IMR-90 (cell line): ENCODE measurements at regions not wholly inside any gene's neighbourhood (a gene's known extent, or its start where the extent isn't known, plus 50 kb on each side); places are given as distances from the start of the nearest gene placed in this dataset.
A peak's percentile ranks its signal among the peaks of the same experiment; 100 is the strongest.

Experiments used
- ATAC-seq: fragments of 200-7000 bp; cut with Tn5 transposase; 2 replicates; pipeline ENCODE4 v1.9.1; 2020; ENCODE audit warnings: low read depth, mild to moderate bottlenecking, moderate library complexity
- BruUV-seq: library from RNA; stranded (reverse); fragments of 400-500 nt; replicated peaks from 2 replicates; lab custom pipeline; 2021; lab: Mats Ljungman, UMichigan
- CTCF ChIA-PET: fragments of 300-600 bp; formaldehyde crosslinking; extraction: SDS; loops from one replicate; lab custom pipeline; 2021; ENCODE audit warnings: antibody characterized with exemption; lab: Yijun Ruan, JAX
- POLR2A ChIA-PET: fragments of 300-600 bp; sonication (Branson Sonifier 250); formaldehyde crosslinking; loops from one replicate; lab custom pipeline; 2022; ENCODE audit warnings: antibody characterized with exemption; ENCODE audit not compliant: unreplicated experiment; lab: Charles Lee
- DNase-seq: peaks from one replicate; pipeline ENCODE4 v3.0.0; 2013
- H2AFZ ChIP-seq: replicated peaks from 2 replicates; pipeline ENCODE3; 2013; ENCODE audit warnings: low read length, mild to moderate bottlenecking; ENCODE audit not compliant: poor library complexity
- H2AK5ac ChIP-seq: 2 replicates; pipeline ENCODE4 v1.6.1; 2013; ENCODE audit warnings: low read depth, low read length, inconsistent platforms
- H2AK9ac ChIP-seq: replicated peaks from 2 replicates; pipeline ENCODE3; 2013; ENCODE audit warnings: mild to moderate bottlenecking, low read depth, low read length, moderate library complexity; ENCODE audit not compliant: poor library complexity
- H2BK120ac ChIP-seq: 2 replicates; pipeline ENCODE4 v1.6.1; 2013; ENCODE audit warnings: low read depth, low read length, inconsistent platforms
- H2BK15ac ChIP-seq: 3 replicates; pipeline ENCODE4 v1.6.1; 2013; ENCODE audit warnings: low read depth, low read length, inconsistent platforms
- H2BK20ac ChIP-seq: 2 replicates; pipeline ENCODE4 v1.6.1; 2013; ENCODE audit warnings: low read depth, mild to moderate bottlenecking, inconsistent platforms, low read length, moderate library complexity
- H2BK5ac ChIP-seq: 2 replicates; pipeline ENCODE4 v1.6.1; 2013; ENCODE audit warnings: mild to moderate bottlenecking, low read depth, low read length, inconsistent platforms; ENCODE audit not compliant: poor library complexity, severe bottlenecking
- H3K14ac ChIP-seq: replicated peaks from 2 replicates; pipeline ENCODE4 v1.6.1; 2013; ENCODE audit warnings: low read depth, low read length, inconsistent platforms
- H3K18ac ChIP-seq: 2 replicates; pipeline ENCODE4 v1.6.1; 2013; ENCODE audit warnings: low read depth, low read length, control low read depth
- H3K23ac ChIP-seq: 2 replicates; pipeline ENCODE4 v1.6.1; 2013; ENCODE audit warnings: low read depth, low read length, inconsistent platforms
- H3K27ac ChIP-seq: 2 replicates; pipeline ENCODE4 v1.5.1; 2013; ENCODE audit warnings: mild to moderate bottlenecking, control low read depth, low read length; ENCODE audit not compliant: insufficient read depth
- H3K27me3 ChIP-seq: 2 replicates; pipeline ENCODE4 v1.6.1; 2013; ENCODE audit warnings: low read length; ENCODE audit not compliant: control insufficient read depth, insufficient read depth
- H3K36me3 ChIP-seq: 2 replicates; pipeline ENCODE4 v1.6.1; 2013; ENCODE audit warnings: low read length, mixed read lengths; ENCODE audit not compliant: control insufficient read depth, insufficient read depth
- H3K4ac ChIP-seq: 2 replicates; pipeline ENCODE4 v1.6.1; 2013; ENCODE audit warnings: low read depth, low read length, inconsistent platforms
- H3K4me1 ChIP-seq: 2 replicates; pipeline ENCODE4 v1.6.1; 2013; ENCODE audit warnings: low read length, mixed read lengths; ENCODE audit not compliant: control insufficient read depth, insufficient read depth
- H3K4me2 ChIP-seq: 2 replicates; pipeline ENCODE4 v1.6.1; 2013; ENCODE audit warnings: low read depth, mild to moderate bottlenecking, control low read depth, low read length, moderate library complexity
- H3K4me3 ChIP-seq: 2 replicates; pipeline ENCODE4 v1.5.1; 2013; ENCODE audit warnings: low read depth, mild to moderate bottlenecking, control low read depth, low read length, moderate library complexity; ENCODE audit not compliant: insufficient read depth
- H3K56ac ChIP-seq: 2 replicates; pipeline ENCODE4 v1.6.1; 2013; ENCODE audit warnings: low read length, inconsistent platforms; ENCODE audit not compliant: insufficient read depth; ENCODE audit errors: extremely low read depth
- H3K79me1 ChIP-seq, 2 experiments: 2 replicates each; pipeline ENCODE4 v1.6.1; 2013; ENCODE audit warnings: low read length in 2 of 2, inconsistent platforms in 1 of 2, low read depth in 1 of 2
- H3K9ac ChIP-seq: 2 replicates; pipeline ENCODE4 v1.6.1; 2013; ENCODE audit warnings: low read depth, low read length, control low read depth
- H3K9me1 ChIP-seq: 2 replicates; pipeline ENCODE4 v1.6.1; 2013; ENCODE audit warnings: low read length, inconsistent platforms; ENCODE audit not compliant: insufficient read depth
- H3K9me3 ChIP-seq: 2 replicates; pipeline ENCODE4 v1.6.1; 2013; ENCODE audit warnings: low read length; ENCODE audit not compliant: control insufficient read depth, insufficient read depth
- H4K20me1 ChIP-seq: 2 replicates; pipeline ENCODE4 v1.6.1; 2013; ENCODE audit warnings: low read length, inconsistent platforms; ENCODE audit not compliant: insufficient read depth
- H4K5ac ChIP-seq: 2 replicates; pipeline ENCODE4 v1.6.1; 2013; ENCODE audit warnings: mild to moderate bottlenecking, low read depth, low read length, control low read depth
- H4K8ac ChIP-seq, 2 experiments: 2 replicates each; pipeline ENCODE4 v1.6.1; 2013; ENCODE audit warnings: low read depth in 2 of 2, low read length in 2 of 2, control low read depth in 1 of 2, inconsistent platforms in 1 of 2
- H4K91ac ChIP-seq: 2 replicates; pipeline ENCODE4 v1.6.1; 2013; ENCODE audit warnings: low read depth, low read length, inconsistent platforms; ENCODE audit not compliant: insufficient read depth
- BHLHE40 ChIP-seq: fragments of 150-350 bp; IDR thresholded peaks from 2 replicates; pipeline ENCODE4 v1.6.1; 2016; ENCODE audit warnings: mild to moderate bottlenecking, low read depth, low read length
- CEBPB ChIP-seq: IDR thresholded peaks from 2 replicates; pipeline ENCODE4 v1.6.1; 2012; ENCODE audit warnings: low read depth, low read length, improper control_type of control experiment
- CHD1 ChIP-seq: IDR thresholded peaks from 2 replicates; pipeline ENCODE4 v1.6.1; 2012; ENCODE audit warnings: low read depth, low read length, improper control_type of control experiment
- ELK1 ChIP-seq: fragments of 150-350 bp; IDR thresholded peaks from 2 replicates; pipeline ENCODE4 v1.6.1; 2016; ENCODE audit warnings: low read depth, mild to moderate bottlenecking, low read length, moderate library complexity, borderline replicate concordance
- FOS ChIP-seq: fragments of 150-350 bp; IDR thresholded peaks from 2 replicates; pipeline ENCODE4 v1.6.1; 2016; ENCODE audit warnings: low read depth, low read length
- MAFK ChIP-seq: IDR thresholded peaks from 2 replicates; pipeline ENCODE4 v1.6.1; 2012; ENCODE audit warnings: low read depth, low read length, improper control_type of control experiment
- MAZ ChIP-seq: IDR thresholded peaks from 2 replicates; pipeline ENCODE4 v1.6.1; 2012; ENCODE audit warnings: low read depth, mild to moderate bottlenecking, low read length, improper control_type of control experiment, moderate library complexity, borderline replicate concordance
- MXI1 ChIP-seq: IDR thresholded peaks from 2 replicates; pipeline ENCODE4 v1.6.1; 2012; ENCODE audit warnings: low read depth, mild to moderate bottlenecking, low read length, moderate library complexity, borderline replicate concordance
- NFE2L2 ChIP-seq: fragments of 150-350 bp; IDR thresholded peaks from 2 replicates; pipeline ENCODE4 v1.6.1; 2016; ENCODE audit warnings: low read depth, mild to moderate bottlenecking, low read length
- POLR2A ChIP-seq: IDR thresholded peaks from 2 replicates; pipeline ENCODE4 v1.6.1; 2012; ENCODE audit warnings: mild to moderate bottlenecking, low read depth, low read length
- RAD21 ChIP-seq: IDR thresholded peaks from 2 replicates; pipeline ENCODE4 v1.6.1; 2012; ENCODE audit warnings: low read length, improper control_type of control experiment
- RCOR1 ChIP-seq: IDR thresholded peaks from 2 replicates; pipeline ENCODE4 v1.6.1; 2012; ENCODE audit warnings: mild to moderate bottlenecking, low read length, improper control_type of control experiment; ENCODE audit not compliant: insufficient replicate concordance
- RFX5 ChIP-seq: IDR thresholded peaks from 2 replicates; pipeline ENCODE4 v1.8.0; 2012; ENCODE audit warnings: low read depth, mild to moderate bottlenecking, low read length, moderate library complexity
- SMC3 ChIP-seq: fragments of 150-350 bp; IDR thresholded peaks from 2 replicates; pipeline ENCODE4 v1.6.1; 2016; ENCODE audit warnings: low read depth, mild to moderate bottlenecking, antibody characterized with exemption, low read length, moderate library complexity
- WGBS, 2 experiments: methylation state at CpG; one replicate each; pipeline versions ENCODE4 v1.1.5 to v1.1.7; 2013; ENCODE audit warnings: missing lambda C conversion rate in 2 of 2; ENCODE audit not compliant: insufficient read length in 1 of 2; ENCODE audit errors: extremely low coverage in 2 of 2; 5-methylcytosine and 5-hydroxymethylcytosine counted together
- dilution Hi-C: fragments of 300-500 bp; cut with HindIII; formaldehyde crosslinking; loops from one replicate; pipeline ENCODE4 v1.14.3; 2018; ENCODE audit warnings: low sequenced_read_pairs; ENCODE audit not compliant: unreplicated experiment
- in situ Hi-C: fragments of 300-500 bp; cut with MboI; formaldehyde crosslinking; loops from 3 replicates; pipeline ENCODE4 v1.14.3; 2019; ENCODE audit warnings: low sequenced_read_pairs, inconsistent platforms, mixed read lengths
- intact Hi-C: fragments of 100-400 bp; cut with micrococcal nuclease; formaldehyde crosslinking; loops from 2 replicates; pipeline ENCODE4 v1.10.0; 2022
- TF ChIP-seq, protein P1 (sequence below): fragments of 150-350 bp; IDR thresholded peaks from 2 replicates; pipeline ENCODE4 v1.6.1; 2017; ENCODE audit warnings: mild to moderate bottlenecking, antibody characterized with exemption, low read length, low read depth
- TF ChIP-seq, protein P2 (sequence below): conservative IDR thresholded peaks from 2 replicates; pipeline ENCODE4 v1.5.1; 2012; ENCODE audit warnings: mild to moderate bottlenecking, low read depth, low read length, improper control_type of control experiment

GRCh38 chr4:57378766-57379165, 268.6 kb upstream of the IGFBP7 start:
- no peaks in the 10 kb centered on the region for H3K4me1 ChIP-seq
- no peak overlapping the region for H4K5ac ChIP-seq
- H2AFZ ChIP-seq, result no peak overlapping the region
- H3K14ac ChIP-seq, result no peak overlapping the region
- ChIA-PET CTCF (no interaction called here), POLR2A (no interaction called here)
- no peak overlapping the region for H3K4ac ChIP-seq
- no peak overlapping the region for H2BK15ac ChIP-seq
- H3K9me1 ChIP-seq, result no peaks in the 10 kb centered on the region
- H3K79me1 ChIP-seq, result no peaks in the 10 kb centered on the region
- dilution Hi-C loops (no loop called here), intact Hi-C loops (no loop called here), in situ Hi-C loops (no loop called here)
- BruUV-seq, result no TSS peak
- peak; percentile 2 for DNase-seq
- H2AK5ac ChIP-seq, result no peak overlapping the region
- TF ChIP-seq CEBPB, result no peak
- no peak for TF ChIP-seq RCOR1
- TF ChIP-seq ELK1, result no peak
- no peak for TF ChIP-seq MXI1
- TF ChIP-seq MAZ, result no peak
- TF ChIP-seq POLR2A, result no peak
- no peak for TF ChIP-seq BHLHE40
- no peak for TF ChIP-seq FOS
- no peak for TF ChIP-seq NFE2L2
- TF ChIP-seq SMC3, result no peak
- TF ChIP-seq, protein P1, sequence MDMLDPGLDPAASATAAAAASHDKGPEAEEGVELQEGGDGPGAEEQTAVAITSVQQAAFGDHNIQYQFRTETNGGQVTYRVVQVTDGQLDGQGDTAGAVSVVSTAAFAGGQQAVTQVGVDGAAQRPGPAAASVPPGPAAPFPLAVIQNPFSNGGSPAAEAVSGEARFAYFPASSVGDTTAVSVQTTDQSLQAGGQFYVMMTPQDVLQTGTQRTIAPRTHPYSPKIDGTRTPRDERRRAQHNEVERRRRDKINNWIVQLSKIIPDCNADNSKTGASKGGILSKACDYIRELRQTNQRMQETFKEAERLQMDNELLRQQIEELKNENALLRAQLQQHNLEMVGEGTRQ, result no peak
- no peak for TF ChIP-seq RAD21
- TF ChIP-seq, protein P2, sequence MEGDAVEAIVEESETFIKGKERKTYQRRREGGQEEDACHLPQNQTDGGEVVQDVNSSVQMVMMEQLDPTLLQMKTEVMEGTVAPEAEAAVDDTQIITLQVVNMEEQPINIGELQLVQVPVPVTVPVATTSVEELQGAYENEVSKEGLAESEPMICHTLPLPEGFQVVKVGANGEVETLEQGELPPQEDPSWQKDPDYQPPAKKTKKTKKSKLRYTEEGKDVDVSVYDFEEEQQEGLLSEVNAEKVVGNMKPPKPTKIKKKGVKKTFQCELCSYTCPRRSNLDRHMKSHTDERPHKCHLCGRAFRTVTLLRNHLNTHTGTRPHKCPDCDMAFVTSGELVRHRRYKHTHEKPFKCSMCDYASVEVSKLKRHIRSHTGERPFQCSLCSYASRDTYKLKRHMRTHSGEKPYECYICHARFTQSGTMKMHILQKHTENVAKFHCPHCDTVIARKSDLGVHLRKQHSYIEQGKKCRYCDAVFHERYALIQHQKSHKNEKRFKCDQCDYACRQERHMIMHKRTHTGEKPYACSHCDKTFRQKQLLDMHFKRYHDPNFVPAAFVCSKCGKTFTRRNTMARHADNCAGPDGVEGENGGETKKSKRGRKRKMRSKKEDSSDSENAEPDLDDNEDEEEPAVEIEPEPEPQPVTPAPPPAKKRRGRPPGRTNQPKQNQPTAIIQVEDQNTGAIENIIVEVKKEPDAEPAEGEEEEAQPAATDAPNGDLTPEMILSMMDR, result no peak
- no peak for TF ChIP-seq MAFK
- no peak for TF ChIP-seq CHD1
- no peak for TF ChIP-seq RFX5
- no peaks in the 10 kb centered on the region for H4K20me1 ChIP-seq
- no peak overlapping the region for H3K23ac ChIP-seq
- H2BK120ac ChIP-seq, result no peak overlapping the region
- no peak overlapping the region for H3K4me2 ChIP-seq
- H3K18ac ChIP-seq, result no peak overlapping the region
- H3K36me3 ChIP-seq, result no peaks in the 10 kb centered on the region
- H2BK5ac ChIP-seq, result no peak overlapping the region
- no peak overlapping the region for H3K27ac ChIP-seq
- H4K8ac ChIP-seq, result no peak overlapping the region
- no peak overlapping the region for H2BK20ac ChIP-seq
- no peak overlapping the region for H4K91ac ChIP-seq
- 100% methylated on average over 1 of the region's 3 CpGs; no CpG with 5 or more reads in 1 of the 2 experiments for WGBS, 2 experiments
- H3K4me3 ChIP-seq, result no peak overlapping the region
- no peak overlapping the region for H3K9ac ChIP-seq
- no peak for ATAC-seq
- no peak overlapping the region for H2AK9ac ChIP-seq
- H3K9me3 ChIP-seq, result no peaks in the 10 kb centered on the region
- H3K27me3 ChIP-seq, result no peaks in the 10 kb centered on the region
- no peak overlapping the region for H3K56ac ChIP-seq
